ENCODE measurements at regions not wholly inside any gene's neighbourhood (a gene's known extent, or its start where the extent isn't known, plus 50 kb on each side); places are given as distances from the start of the nearest gene placed in this dataset.

GRCh38 chr5:73365301-73365853 lies 83.2 kb downstream of the FOXD1 start:
- Histone ChIP-seq H3K9me3 (ENCODE audit: control insufficient read depth in 1 of 2, low read length in 2 of 2) (no peaks in the 10 kb centered on the region), H3K4me1 (ENCODE audit: control insufficient read depth in 1 of 2, insufficient read depth in 2 of 2, low read length in 2 of 2) (no peaks in the 10 kb centered on the region), H3K27ac (ENCODE audit: low read depth, low read length) (no peak overlapping the region), H3K9ac (ENCODE audit: low read depth in 1 of 2, low read length in 2 of 2) (no peak overlapping the region), H3K36me3 (ENCODE audit: control insufficient read depth in 1 of 2, insufficient read depth in 2 of 2, low read length in 2 of 2) (no peaks in the 10 kb centered on the region), H3K27me3 (ENCODE audit: control insufficient read depth in 1 of 2, insufficient read depth in 2 of 2, low read length in 2 of 2) (peaks cover 0 to 19% of the 10 kb centered on the region in 2 donors), H3K4me3 (ENCODE audit: low read depth in 1 of 2, low read length in 2 of 2) (no peak overlapping the region)

- Histone ChIP-seq H3K4me3 (ENCODE audit: low read depth in 1 of 2, low read length in 2 of 2) (no peak overlapping the region), H3K9me3 (ENCODE audit: control insufficient read depth in 1 of 2, low read length in 2 of 2) (no peaks in the 10 kb centered on the region), H3K27me3 (ENCODE audit: control insufficient read depth in 1 of 2, insufficient read depth in 2 of 2, low read length in 2 of 2) (peaks cover 0 to 11% of the 10 kb centered on the region in 2 donors), H3K9ac (ENCODE audit: low read depth in 1 of 2, low read length in 2 of 2) (no peak overlapping the region), H3K4me1 (ENCODE audit: control insufficient read depth in 1 of 2, insufficient read depth in 2 of 2, low read length in 2 of 2) (no peaks in the 10 kb centered on the region), H3K27ac (ENCODE audit: low read depth, low read length) (no peak overlapping the region), H3K36me3 (ENCODE audit: control insufficient read depth in 1 of 2, insufficient read depth in 2 of 2, low read length in 2 of 2) (no peaks in the 10 kb centered on the region)
Observed at GRCh38 chr5:73363911-73364730, 84.5 kb downstream of the FOXD1 start.

- Histone ChIP-seq H3K27ac (ENCODE audit: low read depth, low read length) (no peak overlapping the region), H3K4me1 (ENCODE audit: control insufficient read depth in 1 of 2, insufficient read depth in 2 of 2, low read length in 2 of 2) (no peaks in the 10 kb centered on the region)
Observed at GRCh38 chr5:73359395-73359794, 89.2 kb downstream of the FOXD1 start.

GRCh38 chr5:73358366-73358765 lies 90.2 kb downstream of the FOXD1 start:
- Histone ChIP-seq H3K27me3 (ENCODE audit: control insufficient read depth in 1 of 2, insufficient read depth in 2 of 2, low read length in 2 of 2) (peaks cover 14 to 15% of the 10 kb centered on the region in 2 donors), H3K4me1 (ENCODE audit: control insufficient read depth in 1 of 2, insufficient read depth in 2 of 2, low read length in 2 of 2) (no peaks in the 10 kb centered on the region), H3K9ac (ENCODE audit: low read depth in 1 of 2, low read length in 2 of 2) (no peak overlapping the region), H3K36me3 (ENCODE audit: control insufficient read depth in 1 of 2, insufficient read depth in 2 of 2, low read length in 2 of 2) (no peaks in the 10 kb centered on the region), H3K4me3 (ENCODE audit: low read depth in 1 of 2, low read length in 2 of 2) (no peak overlapping the region), H3K27ac (ENCODE audit: low read depth, low read length) (no peak overlapping the region), H3K9me3 (ENCODE audit: control insufficient read depth in 1 of 2, low read length in 2 of 2) (no peaks in the 10 kb centered on the region)

More at GRCh38 chr5:73359395-73359794, 89.2 kb downstream of the FOXD1 start:
- Histone ChIP-seq H3K9ac (ENCODE audit: low read depth in 1 of 2, low read length in 2 of 2) (no peak overlapping the region), H3K9me3 (ENCODE audit: control insufficient read depth in 1 of 2, low read length in 2 of 2) (no peaks in the 10 kb centered on the region), H3K4me3 (ENCODE audit: low read depth in 1 of 2, low read length in 2 of 2) (no peak overlapping the region), H3K27me3 (ENCODE audit: control insufficient read depth in 1 of 2, insufficient read depth in 2 of 2, low read length in 2 of 2) (peaks cover 10 to 16% of the 10 kb centered on the region in 2 donors), H3K36me3 (ENCODE audit: control insufficient read depth in 1 of 2, insufficient read depth in 2 of 2, low read length in 2 of 2) (no peaks in the 10 kb centered on the region)

- H3K36me3 ChIP-seq (ENCODE audit: control insufficient read depth in 1 of 2, insufficient read depth in 2 of 2, low read length in 2 of 2) = no peaks in the 10 kb centered on the region
- no peak overlapping the region for H3K4me3 ChIP-seq (ENCODE audit: low read depth in 1 of 2, low read length in 2 of 2)
- H3K27me3 ChIP-seq (ENCODE audit: control insufficient read depth in 1 of 2, insufficient read depth in 2 of 2, low read length in 2 of 2) = peaks cover 17 to 18% of the 10 kb centered on the region in 2 donors
- no peaks in the 10 kb centered on the region for H3K9me3 ChIP-seq (ENCODE audit: control insufficient read depth in 1 of 2, low read length in 2 of 2)
- H3K4me1 ChIP-seq (ENCODE audit: control insufficient read depth in 1 of 2, insufficient read depth in 2 of 2, low read length in 2 of 2) = no peaks in the 10 kb centered on the region
- H3K9ac ChIP-seq (ENCODE audit: low read depth in 1 of 2, low read length in 2 of 2) = no peak overlapping the region
- no peak overlapping the region for H3K27ac ChIP-seq (ENCODE audit: low read depth, low read length)
Observed at GRCh38 chr5:73357576-73357975, 91.0 kb downstream of the FOXD1 start.

- Histone ChIP-seq H3K27ac (ENCODE audit: low read depth, low read length) (no peak overlapping the region), H3K9ac (ENCODE audit: low read depth in 1 of 2, low read length in 2 of 2) (no peak overlapping the region), H3K36me3 (ENCODE audit: control insufficient read depth in 1 of 2, insufficient read depth in 2 of 2, low read length in 2 of 2) (no peaks in the 10 kb centered on the region), H3K4me3 (ENCODE audit: low read depth in 1 of 2, low read length in 2 of 2) (no peak overlapping the region), H3K9me3 (ENCODE audit: control insufficient read depth in 1 of 2, low read length in 2 of 2) (peaks cover 0 to 2% of the 10 kb centered on the region in 2 donors), H3K4me1 (ENCODE audit: control insufficient read depth in 1 of 2, insufficient read depth in 2 of 2, low read length in 2 of 2) (no peaks in the 10 kb centered on the region), H3K27me3 (ENCODE audit: control insufficient read depth in 1 of 2, insufficient read depth in 2 of 2, low read length in 2 of 2) (peaks cover 17 to 26% of the 10 kb centered on the region in 2 donors)
Observed at GRCh38 chr5:73355108-73355507, 93.5 kb downstream of the FOXD1 start.

GRCh38 chr5:73354406-73354805 lies 94.2 kb downstream of the FOXD1 start:
- peaks cover 17 to 26% of the 10 kb centered on the region in 2 donors for H3K27me3 ChIP-seq (ENCODE audit: control insufficient read depth in 1 of 2, insufficient read depth in 2 of 2, low read length in 2 of 2)
- H3K36me3 ChIP-seq (ENCODE audit: control insufficient read depth in 1 of 2, insufficient read depth in 2 of 2, low read length in 2 of 2) = no peaks in the 10 kb centered on the region
- no peak overlapping the region for H3K27ac ChIP-seq (ENCODE audit: low read depth, low read length)
- H3K4me3 ChIP-seq (ENCODE audit: low read depth in 1 of 2, low read length in 2 of 2) = no peak overlapping the region
- H3K4me1 ChIP-seq (ENCODE audit: control insufficient read depth in 1 of 2, insufficient read depth in 2 of 2, low read length in 2 of 2) = no peaks in the 10 kb centered on the region
- H3K9ac ChIP-seq (ENCODE audit: low read depth in 1 of 2, low read length in 2 of 2) = no peak overlapping the region
- H3K9me3 ChIP-seq (ENCODE audit: control insufficient read depth in 1 of 2, low read length in 2 of 2) = peaks cover 2 to 3% of the 10 kb centered on the region in 2 donors

GRCh38 chr5:73352649-73353230 lies 95.8 kb downstream of the FOXD1 start:
- no peak overlapping the region for H3K27ac ChIP-seq (ENCODE audit: low read depth, low read length)
- peaks cover 13 to 18% of the 10 kb centered on the region in 2 donors for H3K27me3 ChIP-seq (ENCODE audit: control insufficient read depth in 1 of 2, insufficient read depth in 2 of 2, low read length in 2 of 2)
- no peaks in the 10 kb centered on the region for H3K4me1 ChIP-seq (ENCODE audit: control insufficient read depth in 1 of 2, insufficient read depth in 2 of 2, low read length in 2 of 2)
- H3K9ac ChIP-seq (ENCODE audit: low read depth in 1 of 2, low read length in 2 of 2) = no peak overlapping the region
- no peak overlapping the region for H3K4me3 ChIP-seq (ENCODE audit: low read depth in 1 of 2, low read length in 2 of 2)
- peaks cover 2 to 3% of the 10 kb centered on the region in 2 donors for H3K9me3 ChIP-seq (ENCODE audit: control insufficient read depth in 1 of 2, low read length in 2 of 2)
- no peaks in the 10 kb centered on the region for H3K36me3 ChIP-seq (ENCODE audit: control insufficient read depth in 1 of 2, insufficient read depth in 2 of 2, low read length in 2 of 2)

GRCh38 chr5:73352243-73352642 lies 96.3 kb downstream of the FOXD1 start:
- Histone ChIP-seq H3K4me3 (ENCODE audit: low read depth in 1 of 2, low read length in 2 of 2) (no peak overlapping the region), H3K9me3 (ENCODE audit: control insufficient read depth in 1 of 2, low read length in 2 of 2) (peaks cover 3 to 4% of the 10 kb centered on the region in 2 donors), H3K27ac (ENCODE audit: low read depth, low read length) (no peak overlapping the region), H3K9ac (ENCODE audit: low read depth in 1 of 2, low read length in 2 of 2) (no peak overlapping the region), H3K27me3 (ENCODE audit: control insufficient read depth in 1 of 2, insufficient read depth in 2 of 2, low read length in 2 of 2) (peaks cover 13% of the 10 kb centered on the region in 2 donors), H3K4me1 (ENCODE audit: control insufficient read depth in 1 of 2, insufficient read depth in 2 of 2, low read length in 2 of 2) (no peaks in the 10 kb centered on the region), H3K36me3 (ENCODE audit: control insufficient read depth in 1 of 2, insufficient read depth in 2 of 2, low read length in 2 of 2) (no peaks in the 10 kb centered on the region)

GRCh38 chr5:73351593-73351992 lies 97.0 kb downstream of the FOXD1 start:
- Histone ChIP-seq H3K9me3 (ENCODE audit: control insufficient read depth in 1 of 2, low read length in 2 of 2) (peaks cover 3 to 4% of the 10 kb centered on the region in 2 donors), H3K4me3 (ENCODE audit: low read depth in 1 of 2, low read length in 2 of 2) (no peak overlapping the region), H3K4me1 (ENCODE audit: control insufficient read depth in 1 of 2, insufficient read depth in 2 of 2, low read length in 2 of 2) (no peaks in the 10 kb centered on the region), H3K36me3 (ENCODE audit: control insufficient read depth in 1 of 2, insufficient read depth in 2 of 2, low read length in 2 of 2) (no peaks in the 10 kb centered on the region), H3K27me3 (ENCODE audit: control insufficient read depth in 1 of 2, insufficient read depth in 2 of 2, low read length in 2 of 2) (peaks cover 11 to 13% of the 10 kb centered on the region in 2 donors), H3K27ac (ENCODE audit: low read depth, low read length) (no peak overlapping the region), H3K9ac (ENCODE audit: low read depth in 1 of 2, low read length in 2 of 2) (no peak overlapping the region)
